K562 (cell line): ENCODE measurements at regions not wholly inside any gene's neighbourhood (a gene's known extent, or its start where the extent isn't known, plus 50 kb on each side); places are given as distances from the start of the nearest gene placed in this dataset.

ENCODE experiments used
- ATAC-seq: fragments of 200-7000 bp; cut with Tn5 transposase; 3 replicates; pipeline ENCODE4 v1.9.1; 2020; ENCODE audit warnings: moderate library complexity
- BruUV-seq: library from RNA; stranded (reverse); fragments of 400-500 nt; replicated peaks from 2 replicates; lab custom pipeline; 2021; lab: Mats Ljungman, UMichigan
- CTCF ChIA-PET: fragments of 300-600 bp; formaldehyde crosslinking; extraction: SDS; loops from one replicate; lab custom pipeline; 2021; ENCODE audit warnings: low intra/inter-chr PET ratio; lab: Yijun Ruan, JAX
- POLR2A ChIA-PET: fragments of 300-600, 350-650 bp; sonication (Branson Sonifier 250); formaldehyde crosslinking; extraction: SDS; loops from one replicate; lab custom pipeline; 2021; ENCODE audit warnings: antibody characterized with exemption, inconsistent platforms; lab: Yijun Ruan, JAX
- DNase-seq, 4 experiments: peaks; one replicate each; pipeline versions ENCODE4 v3.0.0 to v3.0.0-alpha.2; 2011 to 2018; ENCODE audit warnings: low spot score in 3 of 4, mixed read lengths in 3 of 4; ENCODE audit errors: extremely low read depth in 1 of 4
- FAIRE-seq: peaks from 2 replicates; lab custom pipeline; 2011; peaks lifted over from hg19 to GRCh38; lab: Jason Lieb, UNC
- H2AFZ ChIP-seq: 2 replicates; pipeline ENCODE4 v1.6.0; 2011; ENCODE audit warnings: low read depth, low read length, control low read depth, inconsistent platforms
- H3K27ac ChIP-seq: fragments of 200-600 bp; 3 replicates; pipeline ENCODE4 v1.8.0; 2011; ENCODE audit warnings: low read depth, mild to moderate bottlenecking, control low read depth, inconsistent platforms, low read length, moderate library complexity, mixed read lengths; ENCODE audit errors: extremely low read depth
- H3K27me3 ChIP-seq, 2 experiments: fragments of 300-600 bp in 1 of 2; 2 replicates in 1 of 2; 3 replicates in 1 of 2; pipeline versions ENCODE4 v1.6.0 to v1.8.0; 2011; ENCODE audit warnings: inconsistent platforms in 2 of 2, low read length in 2 of 2, mild to moderate bottlenecking in 1 of 2, mixed read lengths in 1 of 2, moderate library complexity in 1 of 2; ENCODE audit not compliant: control insufficient read depth in 2 of 2, insufficient read depth in 2 of 2
- H3K36me3 ChIP-seq: fragments of 300-600 bp; 3 replicates; pipeline ENCODE4 v1.8.0; 2011; ENCODE audit warnings: mild to moderate bottlenecking, low read length, inconsistent platforms; ENCODE audit not compliant: control insufficient read depth, insufficient read depth
- H3K4me1 ChIP-seq, 2 experiments: fragments of 200-600 bp in 1 of 2; replicated peaks in 1 of 2; 2 replicates in 1 of 2; 3 replicates in 1 of 2; pipeline versions ENCODE4 v1.5.1 to v1.8.0; 2011; ENCODE audit warnings: inconsistent platforms in 2 of 2, low read length in 2 of 2, mild to moderate bottlenecking in 1 of 2, mixed read lengths in 1 of 2, moderate library complexity in 1 of 2; ENCODE audit not compliant: control insufficient read depth in 2 of 2, insufficient read depth in 2 of 2
- H3K4me2 ChIP-seq: 2 replicates; pipeline ENCODE4 v1.6.1; 2011; ENCODE audit warnings: low read length, control low read depth, inconsistent platforms, mixed read lengths; ENCODE audit not compliant: insufficient read depth
- H3K4me3 ChIP-seq: fragments of 200-600 bp; sonication (generic), shearing (Covaris generic); 2 replicates; pipeline ENCODE4 v1.5.1; 2016; ENCODE audit warnings: control low read depth, inconsistent platforms
- H3K79me2 ChIP-seq: fragments of 200-600 bp; 3 replicates; pipeline ENCODE4 v1.8.0; 2011; ENCODE audit warnings: low read length, inconsistent platforms; ENCODE audit not compliant: control insufficient read depth, insufficient read depth
- H3K9ac ChIP-seq, 2 experiments: 2 replicates each; pipeline versions ENCODE4 v1.6.0 to v1.6.1; 2011; ENCODE audit warnings: low read depth in 2 of 2, low read length in 2 of 2, control low read depth in 1 of 2, inconsistent platforms in 1 of 2, mild to moderate bottlenecking in 1 of 2, mixed read lengths in 1 of 2; ENCODE audit not compliant: insufficient read depth in 1 of 2
- H3K9me1 ChIP-seq: one replicate; pipeline ENCODE4 v1.6.0; 2011; ENCODE audit warnings: inconsistent platforms, mild to moderate bottlenecking, low read length, moderate library complexity; ENCODE audit not compliant: control insufficient read depth, insufficient read depth
- H3K9me3 ChIP-seq: replicated peaks from 2 replicates; pipeline ENCODE4 v1.5.1; 2011; ENCODE audit warnings: low read depth, low read length, inconsistent platforms; ENCODE audit not compliant: control insufficient read depth, insufficient read depth
- H4K20me1 ChIP-seq: replicated peaks from 2 replicates; pipeline ENCODE4 v1.6.1; 2011; ENCODE audit warnings: low read length, inconsistent platforms, mixed read lengths; ENCODE audit not compliant: control insufficient read depth, insufficient read depth
- ATF7 ChIP-seq: fragments of 450-650 bp; IDR thresholded peaks from 2 replicates; pipeline ENCODE4 v1.7.1; 2014; ENCODE audit warnings: mild to moderate bottlenecking, moderate library complexity
- CAMTA2 ChIP-seq: fragments of 250-450 bp; sonication (Bioruptor Pico); conservative IDR thresholded peaks from 2 replicates; pipeline ENCODE4 v1.5.1; 2022
- CUX1 ChIP-seq: fragments of 200-800 bp; sonication (Bioruptor generic); IDR thresholded peaks from 2 replicates; pipeline ENCODE4 v1.6.1; 2016; ENCODE audit warnings: missing genetic modification characterization, missing compliant biosample characterization
- FOXM1 ChIP-seq, 2 experiments: fragments of 450-650 bp in 1 of 2; sonication (generic) in 1 of 2; formaldehyde crosslinking in 1 of 2; IDR thresholded peaks; 2 replicates each; pipeline versions ENCODE4 v1.6.1 to v1.9.0; 2017 to 2022; ENCODE audit warnings: low read depth in 2 of 2, mild to moderate bottlenecking in 2 of 2, missing genetic modification reagents in 1 of 2, moderate library complexity in 1 of 2
- ID3 ChIP-seq, 2 experiments: fragments of 250-450 bp in 1 of 2; fragments of 450-650 bp in 1 of 2; sonication (Bioruptor Pico) in 1 of 2; IDR thresholded peaks; 2 replicates each; pipeline versions ENCODE4 v1.6.1 to v1.8.0; 2016 to 2021; ENCODE audit warnings: mild to moderate bottlenecking in 2 of 2, moderate library complexity in 2 of 2, missing compliant biosample characterization in 1 of 2, missing genetic modification characterization in 1 of 2
- SOX6 ChIP-seq: fragments of 450-650 bp; IDR thresholded peaks from 2 replicates; pipeline ENCODE4 v1.6.1; 2014; ENCODE audit warnings: mild to moderate bottlenecking
- TAL1 ChIP-seq: fragments of 450-650 bp; IDR thresholded peaks from 2 replicates; pipeline ENCODE4 v1.6.1; 2016; ENCODE audit warnings: mild to moderate bottlenecking
- ZBTB12 ChIP-seq: fragments of 250-450 bp; sonication (Bioruptor Pico); IDR thresholded peaks from 2 replicates; pipeline ENCODE4 v1.4.0; 2020
- ZBTB26 ChIP-seq: fragments of 450-650 bp; formaldehyde crosslinking; IDR thresholded peaks from 2 replicates; pipeline ENCODE4 v1.4.0; 2022; ENCODE audit warnings: missing genetic modification characterization
- ZNF431 ChIP-seq: sonication (generic); formaldehyde crosslinking; IDR thresholded peaks from 2 replicates; pipeline ENCODE4 v1.8.0; 2022; ENCODE audit warnings: mild to moderate bottlenecking, missing genetic modification reagents
- ZNF717 ChIP-seq: fragments of 250-450 bp; sonication (Bioruptor Pico); IDR thresholded peaks from 2 replicates; pipeline ENCODE4 v1.5.0; 2021
- WGBS: fragments of 100-300 bp; shearing (Covaris generic); methylation state at CpG from one replicate; pipeline ENCODE4 v1.1.6; 2016; ENCODE audit warnings: low coverage, mixed read lengths; ENCODE audit not compliant: insufficient coverage; ENCODE audit errors: missing lambda C conversion rate; 5-methylcytosine and 5-hydroxymethylcytosine counted together
- in situ Hi-C: fragments of 300-500 bp; cut with MboI; formaldehyde crosslinking; loops from 4 replicates; pipeline ENCODE4 v1.15.0; 2018; ENCODE audit warnings: inconsistent platforms, mixed read lengths
- intact Hi-C: fragments of 100-400 bp; cut with micrococcal nuclease; formaldehyde crosslinking; loops from 2 replicates; pipeline ENCODE4 v1.14.2; 2022

GRCh38 chr4:29142708-29143107, 1577.5 kb upstream of the PCDH7 start:
- CTCF ChIA-PET, result no interaction called here
- no TSS peak for BruUV-seq
- Histone ChIP-seq H3K36me3 (no peaks in the 10 kb centered on the region), H3K9me3 (no peaks in the 10 kb centered on the region), H4K20me1 (no peaks in the 10 kb centered on the region), H3K9me1 (no peaks in the 10 kb centered on the region), H3K27ac (no peak overlapping the region), H3K4me1 (no peaks in the 10 kb centered on the region), H3K79me2 (no peaks in the 10 kb centered on the region), H3K4me2 (no peak overlapping the region), H3K9ac (no peak overlapping the region), H3K4me3 (no peak overlapping the region), H3K27me3 (no peaks in the 10 kb centered on the region), H2AFZ (no peak overlapping the region)
- POLR2A ChIA-PET, result no interaction called here
- TF ChIP-seq TAL1, result no peak
- TF ChIP-seq ZNF717 (CRISPR knock-in tag), result no peak
- TF ChIP-seq ZNF431, result no peak
- TF ChIP-seq ZBTB26 (CRISPR knock-in tag), result no peak
- no peak for TF ChIP-seq CUX1 (CRISPR knock-in tag)
- TF ChIP-seq FOXM1 (IDR thresholded peaks at IDR 0.05; ENCODE audit: low read depth), result no peak
- TF ChIP-seq FOXM1 (CRISPR knock-in tag; IDR thresholded peaks at IDR 0.05; ENCODE audit: low read depth), result no peak
- no peak for TF ChIP-seq CAMTA2
- no peak for TF ChIP-seq ID3 (CRISPR knock-in tag; IDR thresholded peaks at IDR 0.05)
- TF ChIP-seq ID3 (tag; IDR thresholded peaks at IDR 0.05), result no peak
- no peak for TF ChIP-seq ZBTB12
- TF ChIP-seq ATF7, result no peak
- TF ChIP-seq SOX6, result no peak
- intact Hi-C loops, result no loop called here
- ATAC-seq, result no peak
- DNase-seq, result no peak
- no peak for FAIRE-seq
- in situ Hi-C loops, result no loop called here
- WGBS, result 0% methylated on average over 2 of the region's 2 CpGs
